CD4-positive, alpha-beta T cell (primary cell): ENCODE measurements at regions not wholly inside any gene's neighbourhood (a gene's known extent, or its start where the extent isn't known, plus 50 kb on each side); places are given as distances from the start of the nearest gene placed in this dataset.

Source experiments
- ATAC-seq: fragments of 200-7000 bp; cut with Tn5 transposase; one replicate; pipeline ENCODE4 v1.10.0; 2022; ENCODE audit warnings: mild to moderate bottlenecking; ENCODE audit not compliant: poor library complexity
- CTCF ChIA-PET: fragments of 350-600 bp; sonication (Branson Sonifier 250); formaldehyde crosslinking; loops from one replicate; lab custom pipeline; 2021; ENCODE audit warnings: antibody characterized with exemption, inconsistent platforms; lab: Charles Lee
- POLR2A ChIA-PET: fragments of 350-600 bp; sonication (Branson Sonifier 250); formaldehyde crosslinking; loops from one replicate; lab custom pipeline; 2021; ENCODE audit warnings: antibody characterized with exemption, inconsistent platforms; lab: Charles Lee
- DNase-seq, 14 experiments: peaks; one replicate each; pipeline ENCODE4 v3.0.0-alpha.2; 2013 to 2020; ENCODE audit warnings: mixed read lengths in 2 of 14
- H3K27ac ChIP-seq, 2 donors: one replicate each; pipeline versions ENCODE4 v1.5.1 to v1.7.0; 2013; ENCODE audit warnings: low read length in 2 of 2, low read depth in 1 of 2, mild to moderate bottlenecking in 1 of 2
- H3K27me3 ChIP-seq, 2 experiments: 1 replicate in 1 of 2; 2 replicates in 1 of 2; pipeline versions ENCODE4 v1.6.1 to v1.7.0; 2013; ENCODE audit warnings: low read length in 2 of 2, control low read depth in 1 of 2, mild to moderate bottlenecking in 1 of 2, moderate library complexity in 1 of 2; ENCODE audit not compliant: insufficient read depth in 2 of 2, control insufficient read depth in 1 of 2
- H3K36me3 ChIP-seq: one replicate; pipeline ENCODE4 v1.6.1; 2013; ENCODE audit warnings: low read length, control low read depth; ENCODE audit not compliant: insufficient read depth
- H3K4me1 ChIP-seq: one replicate; pipeline ENCODE4 v1.6.1; 2013; ENCODE audit warnings: low read length, control low read depth; ENCODE audit not compliant: insufficient read depth
- H3K4me3 ChIP-seq: one replicate; pipeline ENCODE4 v1.5.1; 2013; ENCODE audit warnings: mild to moderate bottlenecking, low read length, moderate library complexity
- H3K9me3 ChIP-seq, 2 experiments: 1 replicate in 1 of 2; 2 replicates in 1 of 2; pipeline versions ENCODE4 v1.6.1 to v1.7.0; 2013; ENCODE audit warnings: low read length in 2 of 2, mild to moderate bottlenecking in 2 of 2, control low read depth in 1 of 2, moderate library complexity in 1 of 2; ENCODE audit not compliant: control insufficient read depth in 1 of 2, insufficient read depth in 1 of 2
- H3K27ac Mint-ChIP-seq: one replicate; pipeline ENCODE4 v1.8.0; 2020; ENCODE audit warnings: mixed read lengths
- H3K27me3 Mint-ChIP-seq: one replicate; pipeline ENCODE4 v1.8.0; 2021; ENCODE audit warnings: mixed read lengths
- H3K36me3 Mint-ChIP-seq: one replicate; pipeline ENCODE4 v1.8.0; 2021; ENCODE audit warnings: low read depth, mixed read lengths
- H3K4me1 Mint-ChIP-seq: one replicate; pipeline ENCODE4 v1.8.0; 2021; ENCODE audit warnings: low read depth, mixed read lengths
- H3K4me3 Mint-ChIP-seq: one replicate; pipeline ENCODE4 v1.8.0; 2020; ENCODE audit warnings: mild to moderate bottlenecking, mixed read lengths
- H3K9me3 Mint-ChIP-seq: one replicate; pipeline ENCODE4 v1.8.0; 2020; ENCODE audit warnings: mixed read lengths
- CTCF ChIP-seq: fragments of 200-600 bp; IDR thresholded peaks from one replicate; pipeline ENCODE4 v1.8.0; 2022; ENCODE audit warnings: antibody characterized with exemption, mild to moderate bottlenecking
- intact Hi-C, 2 experiments: fragments of 100-400 bp; cut with DNase I in 1 of 2; cut with micrococcal nuclease in 1 of 2; formaldehyde crosslinking; loops; one replicate each; pipeline versions ENCODE4 v1.15.1 to v1.9.0; 2023 to 2025; cut with DNase I, micrococcal nuclease

DNA sequence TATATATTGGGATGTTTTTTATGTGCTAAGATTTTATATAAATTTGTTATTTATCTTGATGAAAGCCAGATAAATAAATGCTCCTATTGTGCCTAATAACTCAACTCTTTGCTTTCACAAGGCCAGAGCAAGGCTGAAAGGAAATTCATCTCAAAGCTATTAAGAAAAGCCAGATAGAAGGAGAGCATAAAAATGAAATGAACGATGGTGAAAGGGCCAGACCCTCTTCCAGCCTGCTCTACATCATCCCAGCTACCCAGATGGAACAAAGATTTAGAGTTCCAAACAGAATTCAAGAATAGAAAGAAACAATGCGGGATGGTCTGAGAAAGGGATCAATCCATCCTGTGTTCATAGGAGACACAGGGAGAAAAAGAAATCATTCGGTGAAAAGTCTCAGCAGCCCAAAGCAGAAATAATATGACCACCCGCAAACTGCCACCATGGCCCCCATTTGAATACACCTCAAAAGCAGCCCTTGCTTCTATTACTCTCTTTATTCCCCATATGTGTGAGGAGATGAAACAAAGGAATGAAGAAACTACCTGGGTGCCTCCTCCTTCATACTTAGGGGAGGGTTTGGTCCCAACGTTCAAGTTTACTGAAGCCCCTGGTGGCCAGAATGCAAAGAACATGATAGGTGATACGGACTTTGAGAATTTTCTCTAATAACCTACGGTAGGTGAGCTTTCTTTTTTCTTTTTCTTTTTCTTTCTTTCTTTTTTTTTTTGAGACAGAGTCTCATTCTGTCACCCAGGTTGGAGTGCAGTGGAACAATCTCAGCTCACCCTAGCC is 110.1 kb upstream of the FBXO11 start:
- H3K9me3 ChIP-seq, result peaks cover 0 to 4% of the 10 kb centered on the region in 2 experiments
- Mint-ChIP-seq H3K27me3 (peaks cover 14% of the 10 kb centered on the region), H3K9me3 (no peaks in the 10 kb centered on the region), H3K27ac (no peak overlapping the region), H3K4me3 (no peak overlapping the region), H3K4me1 (no peaks in the 10 kb centered on the region), H3K36me3 (no peaks in the 10 kb centered on the region)
- no peak overlapping the region for H3K27ac ChIP-seq
- H3K27me3 ChIP-seq, result peaks cover 0 to 4% of the 10 kb centered on the region in 2 experiments
- intact Hi-C loops, result no loop called here
- peak in 4 of 14 experiments; percentile 1 to 30 (median 15) for DNase-seq
- no peak overlapping the region for H3K4me3 ChIP-seq
- ChIA-PET POLR2A (no interaction called here), CTCF (interaction anchor here (0.6 kb wide), 1 partner anchor 119 kb away, joined by 3 read pairs; no protein-coding TSS in a partner anchor)
- no peak for ATAC-seq
- no peak for TF ChIP-seq CTCF
- H3K4me1 ChIP-seq, result no peaks in the 10 kb centered on the region
- H3K36me3 ChIP-seq, result no peaks in the 10 kb centered on the region

- Mint-ChIP-seq H3K9me3 (no peaks in the 10 kb centered on the region), H3K27me3 (peaks cover 18% of the 10 kb centered on the region), H3K36me3 (no peaks in the 10 kb centered on the region), H3K27ac (no peak overlapping the region), H3K4me3 (no peak overlapping the region), H3K4me1 (no peaks in the 10 kb centered on the region)
- ATAC-seq (no peak), DNase-seq (no peak)
- POLR2A ChIA-PET, result no interaction called here
- intact Hi-C loops, result no loop called here
- H3K9me3 ChIP-seq, result peaks cover 0 to 4% of the 10 kb centered on the region in 2 experiments
- peaks cover 0 to 4% of the 10 kb centered on the region in 2 experiments for H3K27me3 ChIP-seq
- CTCF ChIA-PET, result interaction anchor here (1.1 kb wide), 1 partner anchor 14 kb away, joined by 4 read pairs; no protein-coding TSS in a partner anchor
- no peak overlapping the region for H3K27ac ChIP-seq
- H3K36me3 ChIP-seq, result no peaks in the 10 kb centered on the region
- TF ChIP-seq CTCF, result no peak
- H3K4me1 ChIP-seq, result no peaks in the 10 kb centered on the region
- no peak overlapping the region for H3K4me3 ChIP-seq
Observed at GRCh38 chr2:48017136-48017535, 110.8 kb upstream of the FBXO11 start.

- CTCF ChIA-PET, result no interaction called here
Observed at GRCh38 chr2:48018480-48018879, 112.2 kb upstream of the FBXO11 start.

More at GRCh38 chr2:48018480-48018879, 112.2 kb upstream of the FBXO11 start:
- H3K4me3 Mint-ChIP-seq, result no peak overlapping the region
- Histone ChIP-seq H3K27ac (no peak overlapping the region), H3K4me3 (no peak overlapping the region), H3K9me3 (peaks cover 0 to 4% of the 10 kb centered on the region in 2 experiments), H3K27me3 (peaks cover 0 to 5% of the 10 kb centered on the region in 2 experiments), H3K4me1 (no peaks in the 10 kb centered on the region), H3K36me3 (no peaks in the 10 kb centered on the region)
- no peak for TF ChIP-seq CTCF
- ATAC-seq, result no peak
- H3K4me1 Mint-ChIP-seq, result no peaks in the 10 kb centered on the region
- H3K9me3 Mint-ChIP-seq, result no peaks in the 10 kb centered on the region
- H3K36me3 Mint-ChIP-seq, result no peaks in the 10 kb centered on the region
- no peak overlapping the region for H3K27ac Mint-ChIP-seq
- no peak for DNase-seq
- intact Hi-C loops, result no loop called here
- H3K27me3 Mint-ChIP-seq, result peaks cover 24% of the 10 kb centered on the region
- POLR2A ChIA-PET, result no interaction called here
